ENCODE measurements at regions not wholly inside any gene's neighbourhood (a gene's known extent, or its start where the extent isn't known, plus 50 kb on each side); places are given as distances from the start of the nearest gene placed in this dataset.

DNA sequence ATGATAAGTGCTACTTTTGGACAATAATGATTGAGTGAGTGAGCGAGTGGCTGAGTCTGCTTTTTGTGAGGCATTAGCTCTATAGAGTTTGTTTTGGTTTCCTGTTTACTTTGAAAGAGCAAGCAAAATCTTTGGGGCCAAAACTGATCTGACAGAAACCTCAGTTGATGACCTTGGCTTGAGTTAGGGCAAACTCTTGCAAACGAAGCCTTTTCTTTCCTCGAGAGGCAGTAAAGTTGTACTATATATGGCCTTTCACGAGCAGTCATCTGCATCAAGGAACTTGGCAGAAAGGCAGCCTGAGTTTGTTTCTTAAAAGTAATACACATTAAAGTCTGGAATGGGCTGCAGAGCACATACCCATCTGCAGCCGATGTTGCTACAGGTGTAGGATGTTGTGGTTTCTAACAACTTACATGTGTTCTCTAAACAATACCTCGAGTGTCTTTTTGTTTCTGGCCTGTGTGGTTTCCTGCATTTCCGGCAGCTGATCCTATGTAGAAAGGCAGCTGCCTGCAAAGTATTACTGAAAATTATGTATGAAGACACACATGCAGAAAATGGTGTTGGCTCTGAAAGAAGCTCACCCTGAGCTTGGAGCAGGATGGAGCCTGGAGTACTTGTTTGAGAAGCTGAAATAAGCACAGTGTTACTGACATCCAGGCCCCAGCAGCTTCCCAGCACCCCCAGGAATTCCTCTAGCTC, 60.8 kb downstream of the FOXD1 start:
- H3K79me1 ChIP-seq (ENCODE audit: insufficient read depth, low read depth, low read length, poor library complexity, severe bottlenecking) = no peaks in the 10 kb centered on the region
- H3T11ph ChIP-seq (ENCODE audit: low read length) = no peak overlapping the region
- H3K36me3 Mint-ChIP-seq (ENCODE audit: insufficient read depth in 1 of 3, low read depth in 3 of 3) = peaks cover 8 to 14% (median 10%) of the 10 kb centered on the region in 3 experiments
- no peak overlapping the region for H4K5ac ChIP-seq (ENCODE audit: insufficient read length, low read depth, low read length)
- no peak overlapping the region for H2BK12ac ChIP-seq (ENCODE audit: insufficient read length, low read depth, low read length)
- no CpG with 5 or more reads among the region's 7 CpGs for WGBS (ENCODE audit: extremely low coverage, insufficient read length, low lambda C conversion rate)
- H3K23ac ChIP-seq (ENCODE audit: insufficient read length, low read depth, low read length) = no peak overlapping the region
- H3K27me3 Mint-ChIP-seq (ENCODE audit: low read depth) = peaks cover 8% of the 10 kb centered on the region
- no peaks in the 10 kb centered on the region for H3K9me3 ChIP-seq (ENCODE audit: control insufficient read depth, low read depth, low read length)
- H4K20me1 ChIP-seq (ENCODE audit: control insufficient read depth, insufficient read depth, insufficient read length) = no peaks in the 10 kb centered on the region
- H2AFZ ChIP-seq (ENCODE audit: low read length) = no peak overlapping the region
- H4K91ac ChIP-seq (ENCODE audit: insufficient read length, low read depth, low read length) = no peak overlapping the region
- peaks cover 13 to 16% of the 10 kb centered on the region in 2 experiments for H3K9me3 Mint-ChIP-seq
- no peak overlapping the region for H4K8ac ChIP-seq (replicated peaks; ENCODE audit: insufficient read length, low read depth, low read length)
- H2BK120ac ChIP-seq (ENCODE audit: low read depth, low read length, poor library complexity, severe bottlenecking) = no peak overlapping the region
- no peaks in the 10 kb centered on the region for H3K79me2 ChIP-seq (ENCODE audit: insufficient read depth, low read length)
- H3K18ac ChIP-seq (ENCODE audit: insufficient read length, low read depth, low read length) = no peak overlapping the region
- H3K27me3 ChIP-seq (ENCODE audit: insufficient read depth, low read length) = no peaks in the 10 kb centered on the region
- peak overlapping the region in 1 of 3 experiments; percentile 60; a peak in 1 of 7 replicates for H3K27ac Mint-ChIP-seq
- H2BK20ac ChIP-seq (ENCODE audit: low read depth, low read length, poor library complexity, severe bottlenecking) = no peak overlapping the region
- no peak overlapping the region for H3K14ac ChIP-seq (ENCODE audit: insufficient read depth, low read length)
- H2BK5ac ChIP-seq (ENCODE audit: insufficient read length, low read length) = no peak overlapping the region
- H3K9ac ChIP-seq (ENCODE audit: extremely low read depth, insufficient read length, low read length) = no peak overlapping the region
- no peaks in the 10 kb centered on the region for H3K4me1 Mint-ChIP-seq
- no peak overlapping the region for H3K4me2 ChIP-seq (ENCODE audit: insufficient read depth, insufficient read length, low read length)
- no peak for DNase-seq
- no peak overlapping the region for H3K4ac ChIP-seq (ENCODE audit: low read depth, low read length)
- no peak overlapping the region for H2BK15ac ChIP-seq (ENCODE audit: low read depth, low read length)
- no peaks in the 10 kb centered on the region for H3K23me2 ChIP-seq (ENCODE audit: insufficient read length, low read depth, low read length, poor library complexity, severe bottlenecking)
- H3K4me3 Mint-ChIP-seq = no peak overlapping the region
- no peak overlapping the region for H2AK5ac ChIP-seq (ENCODE audit: insufficient read length, low read length)
- no peaks in the 10 kb centered on the region for H3K4me1 ChIP-seq (ENCODE audit: insufficient read depth, low read length)
- no peak overlapping the region for H3K56ac ChIP-seq (ENCODE audit: insufficient read length, low read depth, low read length)
- TF ChIP-seq, protein P1, sequence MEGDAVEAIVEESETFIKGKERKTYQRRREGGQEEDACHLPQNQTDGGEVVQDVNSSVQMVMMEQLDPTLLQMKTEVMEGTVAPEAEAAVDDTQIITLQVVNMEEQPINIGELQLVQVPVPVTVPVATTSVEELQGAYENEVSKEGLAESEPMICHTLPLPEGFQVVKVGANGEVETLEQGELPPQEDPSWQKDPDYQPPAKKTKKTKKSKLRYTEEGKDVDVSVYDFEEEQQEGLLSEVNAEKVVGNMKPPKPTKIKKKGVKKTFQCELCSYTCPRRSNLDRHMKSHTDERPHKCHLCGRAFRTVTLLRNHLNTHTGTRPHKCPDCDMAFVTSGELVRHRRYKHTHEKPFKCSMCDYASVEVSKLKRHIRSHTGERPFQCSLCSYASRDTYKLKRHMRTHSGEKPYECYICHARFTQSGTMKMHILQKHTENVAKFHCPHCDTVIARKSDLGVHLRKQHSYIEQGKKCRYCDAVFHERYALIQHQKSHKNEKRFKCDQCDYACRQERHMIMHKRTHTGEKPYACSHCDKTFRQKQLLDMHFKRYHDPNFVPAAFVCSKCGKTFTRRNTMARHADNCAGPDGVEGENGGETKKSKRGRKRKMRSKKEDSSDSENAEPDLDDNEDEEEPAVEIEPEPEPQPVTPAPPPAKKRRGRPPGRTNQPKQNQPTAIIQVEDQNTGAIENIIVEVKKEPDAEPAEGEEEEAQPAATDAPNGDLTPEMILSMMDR (conservative IDR thresholded peaks at IDR 0.05) = no peak
- no peak overlapping the region for H3K27ac ChIP-seq (ENCODE audit: insufficient read length, low read depth, low read length)

All from H9 (cell line).